ENCODE measurements at regions not wholly inside any gene's neighbourhood (a gene's known extent, or its start where the extent isn't known, plus 50 kb on each side); places are given as distances from the start of the nearest gene placed in this dataset.

DNA sequence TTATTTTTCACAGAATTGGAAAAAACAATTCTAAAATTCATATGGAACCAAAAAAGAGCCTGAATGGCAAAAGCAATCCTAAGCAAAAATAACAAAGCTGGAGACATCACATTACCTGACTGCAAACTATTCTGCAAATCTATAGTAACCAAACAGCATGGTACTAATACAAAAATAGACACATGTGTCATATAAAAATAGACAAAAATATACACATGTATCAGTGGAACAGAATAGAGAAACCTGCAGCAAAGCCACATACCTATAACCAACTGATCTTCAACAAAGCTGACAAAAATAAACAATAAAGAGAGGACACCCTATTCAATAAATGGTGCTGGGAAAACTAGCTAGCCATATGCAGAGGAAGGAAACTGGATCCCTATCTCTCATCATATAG lies 259.6 kb downstream of the IGSF11 start:
- TF ChIP-seq EZH2phosphoT487 (IDR thresholded peaks at IDR 0.05; ENCODE audit: insufficient read depth, low read depth) (no peak), EZH2 (IDR thresholded peaks at IDR 0.05; ENCODE audit: insufficient read depth, poor library complexity, severe bottlenecking) (no peak)

Data from GM23248 (cell line).